HG03045 (cell line): ENCODE measurements at regions not wholly inside any gene's neighbourhood (a gene's known extent, or its start where the extent isn't known, plus 50 kb on each side); places are given as distances from the start of the nearest gene placed in this dataset.

Experiments
- ATAC-seq: cut with Tn5 transposase; IDR thresholded peaks from one replicate; pipeline ENCODE4 v1.9.1; 2021; ENCODE audit warnings: mild to moderate bottlenecking, moderate library complexity; ENCODE audit not compliant: unreplicated experiment

DNA sequence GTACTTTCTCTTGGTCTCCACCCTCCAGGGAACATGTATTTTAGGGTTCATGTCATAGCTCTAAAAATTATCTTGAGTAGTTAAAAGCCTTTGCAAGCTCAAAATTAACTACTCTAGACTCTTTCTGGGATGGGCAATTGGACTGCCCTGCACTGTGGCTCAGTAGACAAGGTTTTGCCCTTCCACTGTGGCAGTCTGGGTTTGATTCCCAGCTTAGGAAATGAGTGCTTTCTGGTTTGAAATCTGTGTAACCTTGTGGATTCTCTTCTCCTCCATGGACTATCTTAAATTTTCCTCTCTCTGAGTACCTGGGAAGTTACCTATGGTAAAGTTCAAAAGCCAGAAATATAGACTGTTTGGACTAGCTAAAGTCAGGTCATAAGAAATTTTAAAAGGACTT, 94.6 kb upstream of the UST start:
- no peak for ATAC-seq

DNA sequence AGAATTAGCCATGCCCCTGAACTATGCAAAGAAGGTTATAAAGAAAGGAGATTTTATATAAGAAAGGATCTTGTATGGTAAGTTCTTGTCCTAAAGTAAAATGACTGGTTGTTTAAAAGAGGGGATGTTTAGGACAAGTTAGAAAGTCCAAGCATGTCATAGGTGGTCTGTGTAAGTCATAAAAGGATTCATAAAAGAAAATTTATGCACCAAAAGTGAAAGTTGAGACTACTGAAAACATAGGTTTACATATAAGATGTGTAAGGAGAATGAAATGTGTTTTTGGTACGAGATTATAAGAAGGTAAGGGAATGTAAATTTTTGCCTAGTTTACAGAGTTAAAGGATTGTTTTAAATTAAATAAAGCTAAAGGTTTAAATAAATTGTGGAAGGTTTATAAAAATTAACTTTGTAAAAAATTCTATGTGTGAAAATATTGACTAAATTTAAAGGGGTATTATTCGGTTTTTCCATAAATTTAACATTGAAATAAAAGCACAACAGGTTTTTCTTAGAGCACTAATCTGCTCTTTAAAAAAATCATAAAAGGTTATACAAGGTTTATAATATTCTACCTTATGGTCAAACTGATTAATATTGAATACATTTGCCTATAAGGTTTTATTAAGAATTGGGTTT, 93.6 kb upstream of the UST start:
- no peak for ATAC-seq

DNA sequence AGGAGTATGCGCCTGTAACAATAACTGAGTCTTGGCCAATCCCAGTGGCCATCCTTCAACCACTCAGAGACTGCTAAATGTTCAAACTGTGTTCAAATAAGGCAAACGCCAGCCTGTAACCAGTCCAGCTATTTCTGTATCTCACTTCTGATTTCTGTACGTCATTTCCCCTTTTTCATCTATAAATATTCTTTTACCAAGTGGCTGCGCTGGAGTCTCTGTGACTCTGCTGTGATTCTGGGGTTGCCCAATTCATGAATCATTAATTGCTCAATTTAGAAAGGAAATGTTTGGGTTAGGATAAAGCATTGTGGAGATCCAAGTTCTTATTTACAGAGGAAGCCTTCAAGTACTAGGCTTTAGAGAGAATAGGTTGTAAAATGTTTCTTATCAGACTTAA, 89.8 kb upstream of the UST start:
- ATAC-seq = no peak

DNA sequence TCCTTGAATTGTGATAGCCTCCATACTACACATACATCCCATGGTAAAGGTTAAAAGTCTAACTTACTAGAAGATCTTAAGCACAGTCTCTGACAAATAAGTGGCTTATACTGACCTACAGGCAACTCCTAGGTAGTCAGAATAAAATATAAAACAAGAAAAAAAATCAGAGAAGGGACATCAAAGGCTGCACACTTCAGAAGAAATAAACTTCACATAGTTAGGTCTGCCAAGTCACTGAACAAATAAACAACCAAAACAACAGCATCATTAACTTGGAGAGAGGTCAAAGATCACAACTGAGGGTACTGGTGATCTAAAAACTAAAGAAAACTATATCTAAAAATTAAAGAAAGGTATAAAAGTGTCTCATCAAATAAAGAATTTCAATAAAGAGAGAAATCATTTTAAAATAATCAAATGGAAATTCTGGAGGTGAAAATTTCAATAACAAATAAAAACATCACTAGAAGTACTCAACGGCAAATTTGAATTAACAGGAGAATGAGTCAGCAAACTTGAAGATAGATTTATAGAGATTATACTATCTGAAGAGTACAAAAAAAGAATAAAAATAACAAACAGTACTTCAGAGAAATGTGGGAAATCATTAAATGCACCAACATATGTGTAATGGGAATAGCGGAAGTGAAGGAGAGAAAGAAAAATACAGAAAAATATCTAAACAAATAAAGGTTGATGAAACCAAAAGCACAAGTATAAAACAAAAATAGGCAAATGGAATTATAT, 88.0 kb upstream of the UST start:
- ATAC-seq = no peak

DNA sequence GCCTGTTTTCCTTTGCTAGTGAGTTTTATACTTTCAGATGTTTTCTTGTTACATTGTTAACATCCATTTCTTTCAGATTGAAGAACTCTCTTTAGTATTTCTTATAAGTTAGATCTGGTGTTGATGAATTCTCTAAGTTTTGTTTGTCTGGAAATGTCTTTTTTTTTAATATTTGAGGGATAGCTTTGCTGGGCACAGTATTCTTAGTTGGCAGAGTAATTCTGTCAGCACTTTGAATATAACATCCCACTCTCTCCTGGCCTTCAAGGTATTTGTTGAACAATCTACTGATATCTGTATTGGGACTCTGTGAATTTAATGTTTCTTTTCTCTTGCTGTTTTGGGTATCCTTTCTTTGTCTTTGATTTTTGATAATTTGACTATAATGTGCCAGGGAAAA, 79.4 kb upstream of the UST start:
- no peak for ATAC-seq

DNA sequence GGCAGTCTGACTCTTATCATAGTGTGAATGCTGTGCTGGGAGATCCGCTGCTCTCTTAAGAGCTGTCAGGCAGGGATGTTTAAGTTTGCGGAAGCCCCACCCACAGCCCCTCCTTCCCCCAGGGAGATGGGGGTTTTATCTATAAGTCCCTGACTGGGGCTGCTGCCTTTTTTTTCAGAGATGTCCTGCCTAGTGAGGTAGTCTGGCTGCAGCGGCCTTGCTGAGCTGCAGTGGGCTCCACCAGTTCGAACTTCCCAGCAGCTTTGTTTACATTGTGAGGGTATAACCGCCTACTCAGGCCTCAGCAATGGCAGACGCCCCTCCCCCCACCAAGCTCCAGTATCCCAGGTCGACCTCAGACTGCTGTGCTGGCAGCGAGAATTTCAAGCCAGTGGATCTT, 75.7 kb upstream of the UST start:
- no peak for ATAC-seq

DNA sequence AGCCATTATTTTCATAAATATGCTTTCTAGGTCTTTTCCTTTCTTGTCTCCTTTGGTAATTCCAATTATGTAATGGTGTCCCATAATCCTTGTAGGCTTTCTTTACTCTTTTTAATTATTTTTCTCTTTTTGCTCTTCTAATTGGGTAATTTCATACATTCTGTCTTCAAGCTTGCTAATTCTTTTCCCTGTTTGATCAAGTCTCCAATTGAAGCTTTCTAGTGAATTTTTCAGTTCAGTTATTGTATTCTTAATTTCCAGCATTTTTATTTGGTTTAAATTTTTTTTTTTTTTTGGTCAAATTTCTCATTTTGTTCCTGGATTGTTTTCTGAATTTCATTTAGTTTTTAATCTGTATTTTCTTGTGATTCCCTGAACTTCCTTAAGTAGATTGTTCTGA, 74.9 kb upstream of the UST start:
- ATAC-seq = no peak

DNA sequence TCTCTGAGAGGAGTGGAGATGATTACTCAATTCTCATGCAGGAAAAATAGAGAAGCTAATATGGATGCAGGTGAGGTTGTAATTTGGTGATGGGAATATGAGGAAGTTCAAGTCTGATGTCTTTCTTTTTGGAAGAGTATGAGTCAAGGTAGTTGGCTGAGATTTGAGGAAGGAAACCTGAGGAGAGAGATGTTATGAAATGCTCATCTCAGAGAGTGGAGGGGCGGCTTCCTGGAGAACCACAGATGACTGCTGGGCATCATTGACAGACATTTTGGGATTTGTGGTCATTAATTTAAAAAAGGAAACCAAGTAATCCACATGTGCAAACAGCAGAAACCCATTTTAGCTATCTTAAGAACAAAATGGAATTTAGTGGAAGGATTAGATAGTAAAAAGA, 72.5 kb upstream of the UST start:
- ATAC-seq = no peak

DNA sequence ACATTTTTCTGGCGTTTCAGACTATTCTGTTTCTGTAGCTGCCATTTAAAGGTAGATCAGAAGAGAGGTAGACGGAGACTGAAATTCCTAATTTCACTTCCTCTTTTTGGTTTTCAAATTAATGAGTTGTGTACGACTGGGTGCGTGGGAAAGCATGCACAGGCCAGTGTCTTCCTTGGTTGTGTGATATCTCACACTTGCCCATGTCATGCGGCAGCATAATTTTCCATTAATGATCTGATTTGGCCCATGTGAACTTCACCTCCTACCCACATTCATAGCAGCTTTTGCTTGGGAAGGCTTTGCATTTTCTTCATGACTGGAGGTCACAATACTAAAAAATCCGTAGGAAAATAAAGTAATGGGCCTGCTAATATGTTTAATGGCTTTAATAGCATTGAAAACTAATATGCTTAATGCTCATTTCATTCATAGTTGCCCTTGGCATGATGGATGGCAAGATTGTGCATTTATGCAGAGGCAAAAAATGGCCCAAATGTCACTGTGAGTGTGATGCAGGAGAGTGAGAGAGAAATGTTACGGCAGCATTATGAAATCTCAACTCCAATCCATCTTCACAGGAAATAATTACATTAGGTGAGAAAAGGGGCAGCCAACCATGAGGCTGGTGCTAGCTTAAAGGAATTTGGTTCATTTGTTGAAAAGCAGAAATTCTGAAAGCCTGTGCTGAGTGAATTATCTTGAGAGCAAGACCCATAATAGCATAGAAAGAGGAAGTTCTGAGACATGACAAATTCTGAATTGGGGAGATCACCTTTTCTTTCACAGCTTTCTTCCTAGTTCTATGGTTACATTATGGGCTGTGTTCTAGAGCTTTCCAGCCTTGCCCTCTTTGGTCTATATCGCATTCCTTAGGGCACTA, 69.0 kb upstream of the UST start:
- ATAC-seq = peak; percentile 68

DNA sequence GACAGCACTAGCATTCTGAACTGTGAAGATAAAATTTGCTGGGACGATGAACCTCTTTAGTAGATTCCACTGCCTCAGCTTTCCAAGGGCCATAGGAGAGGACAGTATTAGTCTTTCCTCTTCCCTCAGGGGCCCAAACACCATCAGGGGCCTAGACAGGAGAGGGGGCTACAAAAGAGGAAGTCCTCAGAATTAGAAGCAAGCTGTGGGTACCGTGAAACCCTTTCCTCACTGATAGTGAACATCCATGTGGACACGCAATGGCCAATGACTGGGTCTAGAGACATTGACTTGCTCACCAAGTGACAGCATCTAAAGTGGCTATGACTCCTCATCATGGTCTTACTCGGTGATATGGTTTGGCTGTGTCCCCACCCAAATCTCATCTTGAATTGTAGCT, 68.1 kb upstream of the UST start:
- ATAC-seq = no peak

DNA sequence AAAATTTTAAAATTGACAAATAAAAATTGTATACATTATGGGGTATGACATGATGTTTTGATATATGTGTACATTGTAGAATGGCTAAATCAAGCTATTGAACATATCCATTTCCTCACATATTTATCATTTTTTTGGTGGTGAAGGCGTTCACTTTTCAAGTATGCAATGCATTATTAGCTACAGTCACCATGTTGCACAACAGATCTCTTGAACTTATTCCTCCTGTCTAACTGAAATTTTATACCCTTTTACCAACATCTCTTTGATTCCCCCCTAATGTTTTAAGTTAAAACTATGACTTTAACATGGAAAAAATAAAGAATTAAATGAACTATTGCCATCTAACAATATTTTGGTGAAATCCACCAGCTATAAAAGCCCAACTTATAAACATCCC, 65.2 kb upstream of the UST start:
- ATAC-seq = no peak

DNA sequence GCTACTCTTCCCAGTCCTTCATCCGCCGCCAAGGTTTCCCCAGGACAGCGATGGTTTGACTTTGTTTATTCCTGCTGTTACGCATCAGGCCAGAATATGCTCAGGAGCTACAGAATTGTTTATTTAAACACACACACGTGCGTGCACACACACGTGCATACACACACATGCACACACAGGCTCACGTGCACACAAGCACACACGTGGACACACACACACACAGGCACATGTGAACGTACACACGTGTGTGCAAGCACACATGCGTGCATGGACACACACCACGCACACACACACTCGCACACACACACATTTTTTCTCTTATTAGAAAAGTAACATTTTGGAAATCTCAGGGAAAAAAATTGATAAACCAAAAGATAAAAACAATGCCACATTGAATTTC, 64.6 kb upstream of the UST start:
- no peak for ATAC-seq

DNA sequence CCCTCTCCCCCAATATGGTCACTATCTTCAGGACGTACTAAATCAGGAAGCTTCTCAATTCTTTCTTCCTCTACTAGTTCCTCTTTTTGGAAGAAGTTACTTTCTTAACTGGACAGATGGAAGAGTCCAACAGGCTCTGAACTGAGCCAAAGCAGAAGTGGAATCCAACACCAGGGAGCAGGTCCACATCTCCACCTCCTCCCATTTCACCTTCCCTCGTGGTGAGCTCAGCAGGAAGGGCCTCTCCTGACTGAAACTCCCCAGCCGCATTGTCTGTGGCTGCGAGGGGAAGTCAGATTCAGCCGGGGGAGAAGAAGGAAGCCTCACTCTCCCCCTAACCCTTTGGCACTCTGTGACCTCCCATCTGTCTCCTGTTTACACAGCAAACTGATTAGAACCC, 63.8 kb upstream of the UST start:
- no peak for ATAC-seq

DNA sequence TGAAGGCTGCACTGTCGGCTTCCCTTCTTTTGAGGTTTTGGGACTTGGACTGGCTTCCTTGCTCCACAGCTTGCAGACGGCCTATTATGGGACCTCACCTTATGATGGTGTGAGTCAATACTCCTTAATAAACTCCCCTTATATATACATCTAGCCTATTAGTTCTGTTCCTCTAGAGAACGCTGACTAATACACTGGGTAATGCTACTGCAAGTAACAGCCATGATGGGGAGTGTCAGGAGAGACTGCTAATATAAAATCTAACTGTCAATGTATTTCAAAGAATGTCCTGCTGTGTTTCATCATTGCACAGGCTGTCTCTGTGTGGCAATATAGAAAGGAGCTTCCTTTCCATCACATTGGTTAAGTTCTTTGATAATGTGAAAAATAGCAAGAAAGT, 57.7 kb upstream of the UST start:
- no peak for ATAC-seq

DNA sequence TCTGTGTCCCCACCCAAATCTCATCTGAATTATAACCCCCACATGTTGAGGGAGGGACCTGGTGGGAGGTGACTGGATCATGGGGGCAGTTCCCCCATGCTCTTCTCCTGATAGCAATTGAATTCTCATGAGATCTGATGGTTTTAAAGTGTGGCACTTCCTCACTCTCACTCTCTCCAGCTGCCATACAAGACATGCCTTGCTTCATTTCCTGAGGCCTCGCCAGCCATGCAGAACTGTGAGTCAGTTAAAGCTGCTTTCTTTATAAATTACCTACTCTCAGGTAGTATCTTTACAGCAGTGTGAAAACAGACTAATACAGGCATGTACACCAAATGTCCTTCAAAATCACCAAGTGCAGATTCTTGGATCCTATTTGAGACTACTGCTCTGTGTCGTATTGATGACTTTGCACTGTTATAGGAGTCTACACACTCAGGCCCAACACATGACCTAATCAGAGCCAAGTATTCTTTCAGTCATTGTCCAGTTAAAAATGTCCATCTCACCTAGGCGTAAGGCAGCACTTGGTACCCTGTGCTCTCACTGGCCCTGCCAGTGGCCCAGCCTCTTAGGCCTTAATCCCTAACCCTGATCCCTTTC, 52.8 kb upstream of the UST start:
- no peak for ATAC-seq
